ENCODE measurements at regions not wholly inside any gene's neighbourhood (a gene's known extent, or its start where the extent isn't known, plus 50 kb on each side); places are given as distances from the start of the nearest gene placed in this dataset.

- no peak overlapping the region for H3K27ac ChIP-seq (ENCODE audit: low read depth, low read length, poor library complexity, severe bottlenecking)
- no peaks in the 10 kb centered on the region for H3K9me3 ChIP-seq (ENCODE audit: low read length)
- intact Hi-C loops (cut with micrococcal nuclease; ENCODE audit: unreplicated experiment), result no loop called here
- no peak overlapping the region for H3K4me2 ChIP-seq (ENCODE audit: low read length)
- H3K4me3 ChIP-seq (ENCODE audit: low read depth, low read length, poor library complexity, severe bottlenecking), result no peak overlapping the region
- no peaks in the 10 kb centered on the region for H4K20me1 ChIP-seq (ENCODE audit: insufficient read depth, low read length)
- BruUV-seq (replicated peaks), result no TSS peak
- CTCF ChIA-PET (ENCODE audit: unreplicated experiment), result no interaction called here
- H3K4me1 ChIP-seq (ENCODE audit: insufficient read depth, low read length, poor library complexity, severe bottlenecking), result no peaks in the 10 kb centered on the region
- H3K9me2 ChIP-seq (ENCODE audit: insufficient read depth, low read length), result no peaks in the 10 kb centered on the region
- no peaks in the 10 kb centered on the region for H3K79me2 ChIP-seq (ENCODE audit: insufficient read depth, low read depth, low read length)
- no peak for TF ChIP-seq EZH2phosphoT487 (IDR thresholded peaks at IDR 0.05; ENCODE audit: borderline replicate concordance, low read depth, low read length)
- TF ChIP-seq CTCF (conservative IDR thresholded peaks at IDR 0.05; ENCODE audit: low read length), result no peak
- DNase-seq (ENCODE audit: low spot score), result no peak
- H2AFZ ChIP-seq (ENCODE audit: low read length), result no peak overlapping the region
- POLR2A ChIA-PET, result interaction anchor here (1.1 kb wide), 1 partner anchor 14 kb away, joined by 3 read pairs; no protein-coding TSS in a partner anchor
- H3K36me3 ChIP-seq (ENCODE audit: insufficient read depth, low read length), result no peaks in the 10 kb centered on the region
These were observed 272.2 kb upstream of the EMCN start for GRCh38 chr4:100789991-100790390.

GRCh38 chr4:100786481-100786880 is 268.7 kb upstream of the EMCN start:
- BruUV-seq (replicated peaks), result no TSS peak
- no peak overlapping the region for H3K4me3 ChIP-seq (ENCODE audit: low read depth, low read length, poor library complexity, severe bottlenecking)
- intact Hi-C loops (cut with micrococcal nuclease; ENCODE audit: unreplicated experiment), result no loop called here
- POLR2A ChIA-PET, result no interaction called here
- CTCF ChIA-PET (ENCODE audit: unreplicated experiment), result no interaction called here
- no peaks in the 10 kb centered on the region for H3K9me3 ChIP-seq (ENCODE audit: low read length)
- TF ChIP-seq CTCF (conservative IDR thresholded peaks at IDR 0.05; ENCODE audit: low read length) (no peak), EZH2phosphoT487 (IDR thresholded peaks at IDR 0.05; ENCODE audit: borderline replicate concordance, low read depth, low read length) (no peak)
- H2AFZ ChIP-seq (ENCODE audit: low read length), result no peak overlapping the region
- H3K4me2 ChIP-seq (ENCODE audit: low read length), result no peak overlapping the region
- no peaks in the 10 kb centered on the region for H3K9me2 ChIP-seq (ENCODE audit: insufficient read depth, low read length)
- no peaks in the 10 kb centered on the region for H3K79me2 ChIP-seq (ENCODE audit: insufficient read depth, low read depth, low read length)
- no peak overlapping the region for H3K27ac ChIP-seq (ENCODE audit: low read depth, low read length, poor library complexity, severe bottlenecking)
- no peaks in the 10 kb centered on the region for H4K20me1 ChIP-seq (ENCODE audit: insufficient read depth, low read length)
- no peaks in the 10 kb centered on the region for H3K36me3 ChIP-seq (ENCODE audit: insufficient read depth, low read length)
- H3K4me1 ChIP-seq (ENCODE audit: insufficient read depth, low read length, poor library complexity, severe bottlenecking), result no peaks in the 10 kb centered on the region
- no peak for DNase-seq (ENCODE audit: low spot score)

GRCh38 chr4:100782356-100782755 is 264.5 kb upstream of the EMCN start:
- no peaks in the 10 kb centered on the region for H3K79me2 ChIP-seq (ENCODE audit: insufficient read depth, low read depth, low read length)
- H4K20me1 ChIP-seq (ENCODE audit: insufficient read depth, low read length), result no peaks in the 10 kb centered on the region
- intact Hi-C loops (cut with micrococcal nuclease; ENCODE audit: unreplicated experiment), result no loop called here
- no peaks in the 10 kb centered on the region for H3K9me3 ChIP-seq (ENCODE audit: low read length)
- H3K36me3 ChIP-seq (ENCODE audit: insufficient read depth, low read length), result no peaks in the 10 kb centered on the region
- ChIA-PET CTCF (ENCODE audit: unreplicated experiment) (no interaction called here), POLR2A (no interaction called here)
- H3K9me2 ChIP-seq (ENCODE audit: insufficient read depth, low read length), result no peaks in the 10 kb centered on the region
- no peak overlapping the region for H3K4me3 ChIP-seq (ENCODE audit: low read depth, low read length, poor library complexity, severe bottlenecking)
- no peak overlapping the region for H3K4me2 ChIP-seq (ENCODE audit: low read length)
- TF ChIP-seq EZH2phosphoT487 (IDR thresholded peaks at IDR 0.05; ENCODE audit: borderline replicate concordance, low read depth, low read length) (no peak), CTCF (conservative IDR thresholded peaks at IDR 0.05; ENCODE audit: low read length) (no peak)
- no TSS peak for BruUV-seq (replicated peaks)
- H3K27ac ChIP-seq (ENCODE audit: low read depth, low read length, poor library complexity, severe bottlenecking), result no peak overlapping the region
- DNase-seq (ENCODE audit: low spot score), result no peak
- H3K4me1 ChIP-seq (ENCODE audit: insufficient read depth, low read length, poor library complexity, severe bottlenecking), result no peaks in the 10 kb centered on the region
- no peak overlapping the region for H2AFZ ChIP-seq (ENCODE audit: low read length)

Measured in OCI-LY7 (cell line).